ENCODE measurements at regions not wholly inside any gene's neighbourhood (a gene's known extent, or its start where the extent isn't known, plus 50 kb on each side); places are given as distances from the start of the nearest gene placed in this dataset.
A peak's percentile ranks its signal among the peaks of the same experiment; 100 is the strongest.

DNA sequence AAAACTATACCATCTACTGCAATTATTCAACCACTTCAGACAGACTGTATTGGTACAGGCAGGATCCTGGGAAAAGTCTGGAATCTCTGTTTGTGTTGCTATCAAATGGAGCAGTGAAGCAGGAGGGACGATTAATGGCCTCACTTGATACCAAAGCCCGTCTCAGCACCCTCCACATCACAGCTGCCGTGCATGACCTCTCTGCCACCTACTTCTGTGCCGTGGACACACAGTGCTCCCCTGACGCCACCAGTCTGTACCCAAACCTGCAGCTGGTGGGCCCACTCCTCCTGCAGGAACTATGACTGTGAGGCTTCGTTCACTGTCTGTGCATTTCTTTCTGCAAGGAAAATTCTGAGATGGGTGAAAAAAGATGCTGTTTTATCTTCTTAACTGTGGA, 284.7 kb downstream of the DAD1 start:
- TF ChIP-seq, protein P1, sequence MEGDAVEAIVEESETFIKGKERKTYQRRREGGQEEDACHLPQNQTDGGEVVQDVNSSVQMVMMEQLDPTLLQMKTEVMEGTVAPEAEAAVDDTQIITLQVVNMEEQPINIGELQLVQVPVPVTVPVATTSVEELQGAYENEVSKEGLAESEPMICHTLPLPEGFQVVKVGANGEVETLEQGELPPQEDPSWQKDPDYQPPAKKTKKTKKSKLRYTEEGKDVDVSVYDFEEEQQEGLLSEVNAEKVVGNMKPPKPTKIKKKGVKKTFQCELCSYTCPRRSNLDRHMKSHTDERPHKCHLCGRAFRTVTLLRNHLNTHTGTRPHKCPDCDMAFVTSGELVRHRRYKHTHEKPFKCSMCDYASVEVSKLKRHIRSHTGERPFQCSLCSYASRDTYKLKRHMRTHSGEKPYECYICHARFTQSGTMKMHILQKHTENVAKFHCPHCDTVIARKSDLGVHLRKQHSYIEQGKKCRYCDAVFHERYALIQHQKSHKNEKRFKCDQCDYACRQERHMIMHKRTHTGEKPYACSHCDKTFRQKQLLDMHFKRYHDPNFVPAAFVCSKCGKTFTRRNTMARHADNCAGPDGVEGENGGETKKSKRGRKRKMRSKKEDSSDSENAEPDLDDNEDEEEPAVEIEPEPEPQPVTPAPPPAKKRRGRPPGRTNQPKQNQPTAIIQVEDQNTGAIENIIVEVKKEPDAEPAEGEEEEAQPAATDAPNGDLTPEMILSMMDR (IDR thresholded peaks at IDR 0.05): no peak
- no peaks in the 10 kb centered on the region for H3K4me1 ChIP-seq
- peak; percentile 50 for ATAC-seq

DNA sequence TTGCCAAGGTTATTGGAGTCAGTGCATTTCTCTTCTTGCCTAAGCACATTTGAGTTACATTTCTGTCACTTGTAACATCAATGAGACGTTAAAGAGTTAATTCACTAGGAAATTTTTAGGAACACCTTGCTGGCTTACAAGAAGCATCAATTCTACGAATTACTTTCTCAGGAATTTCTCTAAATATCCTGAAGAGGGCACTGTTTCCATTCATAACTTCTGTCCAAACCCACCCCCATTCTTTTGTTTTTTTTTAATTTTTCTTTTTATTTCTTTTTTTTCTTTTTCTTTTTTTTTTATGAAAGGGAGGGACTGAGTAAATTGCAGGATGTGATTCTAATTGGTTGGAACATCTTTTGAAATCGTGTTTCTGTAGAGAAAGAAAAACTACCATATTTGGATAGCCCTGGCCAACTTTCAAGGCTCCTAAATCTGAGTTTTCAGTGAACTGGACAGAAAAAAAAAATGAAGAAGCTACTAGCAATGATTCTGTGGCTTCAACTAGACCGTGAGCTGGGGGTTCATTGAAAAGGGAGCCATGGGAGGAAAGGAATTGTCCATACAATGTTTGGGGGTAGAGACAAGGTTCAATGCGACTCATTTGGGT, 285.3 kb downstream of the DAD1 start:
- Histone ChIP-seq H3K4me1 (no peaks in the 10 kb centered on the region), H3K27ac (no peak overlapping the region), H3K9me3 (no peaks in the 10 kb centered on the region), H3K27me3 (no peaks in the 10 kb centered on the region), H3K36me3 (no peaks in the 10 kb centered on the region), H3K4me3 (no peak overlapping the region)
- TF ChIP-seq, protein P1 (IDR thresholded peaks at IDR 0.05): peak; percentile 30 to 41
- intact Hi-C loops (cut with DNase I): no loop called here
- DNase-seq (no peak), ATAC-seq (peak; percentile 78)

More for the DNA sequence above, 284.7 kb downstream of the DAD1 start:
- Histone ChIP-seq H3K9me3 (no peaks in the 10 kb centered on the region), H3K36me3 (no peaks in the 10 kb centered on the region), H3K27ac (no peak overlapping the region), H3K4me3 (no peak overlapping the region), H3K27me3 (no peaks in the 10 kb centered on the region)
- intact Hi-C loops (cut with DNase I): no loop called here
- DNase-seq: no peak

DNA sequence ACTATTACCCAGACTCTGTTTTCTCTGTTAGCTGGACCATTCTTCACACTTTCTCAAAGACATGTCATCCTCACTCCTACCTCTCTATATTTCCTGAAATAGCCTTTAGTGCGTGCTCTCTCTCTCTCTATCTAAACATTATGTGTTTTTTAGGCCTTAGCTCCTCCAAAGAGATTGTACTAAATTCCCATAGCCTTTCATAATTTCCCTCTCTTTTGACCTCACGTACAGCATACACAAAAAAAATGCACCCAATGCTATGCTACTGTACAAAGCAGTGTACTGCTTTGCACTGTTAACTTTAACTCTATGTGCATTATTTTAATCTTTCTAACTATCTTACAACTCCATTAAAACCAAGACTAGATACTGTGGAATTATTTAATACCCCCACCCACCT, 288.4 kb downstream of the DAD1 start:
- Histone ChIP-seq H3K9me3 (no peaks in the 10 kb centered on the region), H3K27me3 (no peaks in the 10 kb centered on the region), H3K27ac (no peak overlapping the region), H3K4me1 (no peaks in the 10 kb centered on the region), H3K36me3 (no peaks in the 10 kb centered on the region), H3K4me3 (no peak overlapping the region)
- no peak for DNase-seq
- TF ChIP-seq, protein P1 (IDR thresholded peaks at IDR 0.05): no peak
- intact Hi-C loops (cut with DNase I): no loop called here
- no peak for ATAC-seq

DNA sequence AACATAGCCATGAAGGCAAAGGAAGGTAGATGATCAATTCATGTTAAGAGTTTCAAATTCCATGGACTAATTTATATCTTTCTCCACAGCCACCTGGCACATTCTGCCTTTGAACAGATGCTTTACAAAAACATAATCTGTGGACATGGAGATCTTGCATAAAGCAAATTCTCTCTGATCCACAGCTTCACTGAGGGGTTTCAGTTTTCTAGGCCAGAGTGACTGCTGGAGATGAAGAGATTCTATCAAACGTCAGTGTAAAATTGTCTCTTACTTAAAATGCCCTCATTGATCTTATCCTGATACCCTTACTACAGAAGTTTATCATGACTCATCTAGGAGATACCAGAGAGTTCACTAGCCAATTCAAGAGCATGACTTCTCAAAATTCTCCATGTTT, 291.6 kb downstream of the DAD1 start:
- DNase-seq (no peak), ATAC-seq (no peak)
- Histone ChIP-seq H3K36me3 (no peaks in the 10 kb centered on the region), H3K4me1 (no peaks in the 10 kb centered on the region), H3K27ac (no peak overlapping the region), H3K9me3 (no peaks in the 10 kb centered on the region), H3K27me3 (no peaks in the 10 kb centered on the region), H3K4me3 (no peak overlapping the region)
- TF ChIP-seq, protein P1 (IDR thresholded peaks at IDR 0.05): no peak
- intact Hi-C loops (cut with DNase I): no loop called here

DNA sequence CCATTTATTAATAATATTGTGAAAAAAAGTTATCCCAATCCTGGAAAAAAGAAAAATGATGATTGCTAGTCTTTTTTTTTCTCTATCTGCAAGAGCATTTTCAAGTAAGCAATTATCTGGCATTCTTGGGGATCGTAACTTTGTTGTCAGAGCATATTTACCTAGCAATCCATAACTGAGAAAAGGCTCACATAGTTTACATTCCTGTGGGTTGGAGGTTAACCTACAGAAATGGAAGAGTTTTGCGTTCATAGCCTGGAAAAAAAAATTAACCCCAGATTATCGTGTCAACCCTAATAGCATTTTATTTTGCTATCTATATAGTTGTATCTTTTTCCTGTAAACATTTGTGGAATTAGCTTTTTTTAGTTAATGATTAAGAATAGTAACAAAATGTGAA, 292.3 kb downstream of the DAD1 start:
- TF ChIP-seq, protein P1 (IDR thresholded peaks at IDR 0.05): no peak
- Histone ChIP-seq H3K4me3 (no peak overlapping the region), H3K36me3 (no peaks in the 10 kb centered on the region), H3K9me3 (no peaks in the 10 kb centered on the region), H3K4me1 (no peaks in the 10 kb centered on the region), H3K27ac (no peak overlapping the region), H3K27me3 (no peaks in the 10 kb centered on the region)
- DNase-seq (no peak), ATAC-seq (peak; percentile 92)
- intact Hi-C loops (cut with DNase I): no loop called here

Measured in left lung (tissue), 4 donors.